ENCODE measurements at regions not wholly inside any gene's neighbourhood (a gene's known extent, or its start where the extent isn't known, plus 50 kb on each side); places are given as distances from the start of the nearest gene placed in this dataset.

DNA sequence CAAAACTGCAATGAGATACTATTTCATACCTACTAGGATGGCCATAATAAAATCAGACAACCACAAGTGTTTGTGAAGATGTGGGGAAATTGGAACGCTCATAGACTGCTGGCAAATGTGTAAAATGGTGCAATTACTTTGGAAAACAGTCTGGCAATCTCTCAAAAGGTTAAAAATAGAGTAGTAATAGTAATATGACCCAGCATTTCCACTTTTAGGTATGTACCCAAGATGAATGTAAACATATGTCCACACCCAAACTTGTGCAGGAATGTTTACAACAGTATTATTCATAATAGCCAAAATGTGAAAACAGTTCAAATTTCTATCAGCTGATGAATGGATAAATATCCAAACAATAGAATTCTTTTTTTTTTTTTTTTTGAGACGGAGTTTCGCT is 731.6 kb upstream of the ANKRD30A start:
- 63 to 69% methylated on average over 3 of the region's 3 CpGs for WGBS, 2 donors
- Histone ChIP-seq H3K9me3 (ENCODE audit: control insufficient read depth in 4 of 4, insufficient read depth in 3 of 4, low read length in 3 of 4) (peaks cover 0 to 5% (median 0%) of the 10 kb centered on the region in 4 donors), H3K27ac (ENCODE audit: low read depth in 1 of 2, low read length in 1 of 2) (no peak overlapping the region), H3K4me3 (no peak overlapping the region), H3K27me3 (ENCODE audit: control insufficient read depth in 3 of 3, insufficient read depth in 3 of 3, low read length in 2 of 3) (no peaks in the 10 kb centered on the region), H3K36me3 (ENCODE audit: control insufficient read depth in 4 of 4, insufficient read depth in 4 of 4, low read length in 4 of 4) (no peaks in the 10 kb centered on the region), H3K4me1 (ENCODE audit: control insufficient read depth in 5 of 5, insufficient read depth in 5 of 5, low read length in 5 of 5) (peaks cover 0 to 7% (median 0%) of the 10 kb centered on the region in 5 donors), H3K9ac (ENCODE audit: insufficient read depth in 1 of 2, low read length in 2 of 2) (no peak overlapping the region)
- DNase-seq (no peak), ATAC-seq (ENCODE audit: insufficient read depth, low FRiP score) (no peak)
- TF ChIP-seq, protein P1, sequence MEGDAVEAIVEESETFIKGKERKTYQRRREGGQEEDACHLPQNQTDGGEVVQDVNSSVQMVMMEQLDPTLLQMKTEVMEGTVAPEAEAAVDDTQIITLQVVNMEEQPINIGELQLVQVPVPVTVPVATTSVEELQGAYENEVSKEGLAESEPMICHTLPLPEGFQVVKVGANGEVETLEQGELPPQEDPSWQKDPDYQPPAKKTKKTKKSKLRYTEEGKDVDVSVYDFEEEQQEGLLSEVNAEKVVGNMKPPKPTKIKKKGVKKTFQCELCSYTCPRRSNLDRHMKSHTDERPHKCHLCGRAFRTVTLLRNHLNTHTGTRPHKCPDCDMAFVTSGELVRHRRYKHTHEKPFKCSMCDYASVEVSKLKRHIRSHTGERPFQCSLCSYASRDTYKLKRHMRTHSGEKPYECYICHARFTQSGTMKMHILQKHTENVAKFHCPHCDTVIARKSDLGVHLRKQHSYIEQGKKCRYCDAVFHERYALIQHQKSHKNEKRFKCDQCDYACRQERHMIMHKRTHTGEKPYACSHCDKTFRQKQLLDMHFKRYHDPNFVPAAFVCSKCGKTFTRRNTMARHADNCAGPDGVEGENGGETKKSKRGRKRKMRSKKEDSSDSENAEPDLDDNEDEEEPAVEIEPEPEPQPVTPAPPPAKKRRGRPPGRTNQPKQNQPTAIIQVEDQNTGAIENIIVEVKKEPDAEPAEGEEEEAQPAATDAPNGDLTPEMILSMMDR (IDR thresholded peaks at IDR 0.05; ENCODE audit: control extremely low read depth, extremely low read depth), result no peak

DNA sequence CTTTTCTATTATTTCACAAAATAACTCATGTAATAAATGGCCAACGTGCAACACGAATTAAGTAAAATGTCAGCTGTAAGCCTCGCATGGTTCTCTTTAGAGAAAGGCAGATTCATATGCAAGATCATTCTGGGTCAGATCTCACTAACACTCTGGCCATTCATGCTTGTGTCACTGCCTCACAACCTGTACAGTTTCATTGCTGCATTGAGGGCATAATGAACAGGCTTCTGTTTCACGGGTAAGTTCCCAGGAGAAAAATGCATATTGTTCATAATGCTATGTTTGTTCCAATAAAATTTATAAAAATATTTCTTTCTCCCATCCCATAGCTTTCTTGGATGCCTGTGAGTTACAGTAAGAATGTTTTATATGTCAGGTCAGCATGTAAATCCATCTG is 734.0 kb upstream of the ANKRD30A start:
- H3K4me1 ChIP-seq (ENCODE audit: control insufficient read depth in 5 of 5, insufficient read depth in 5 of 5, low read length in 5 of 5), result peaks cover 0 to 7% (median 0%) of the 10 kb centered on the region in 5 donors
- no peaks in the 10 kb centered on the region for H3K36me3 ChIP-seq (ENCODE audit: control insufficient read depth in 4 of 4, insufficient read depth in 4 of 4, low read length in 4 of 4)
- no peak overlapping the region for H3K4me3 ChIP-seq
- TF ChIP-seq, protein P1 (IDR thresholded peaks at IDR 0.05; ENCODE audit: control extremely low read depth, extremely low read depth), result no peak
- no peak overlapping the region for H3K27ac ChIP-seq (ENCODE audit: low read depth in 1 of 2, low read length in 1 of 2)
- ATAC-seq (ENCODE audit: insufficient read depth, low FRiP score), result no peak
- no peak overlapping the region for H3K9ac ChIP-seq (ENCODE audit: insufficient read depth in 1 of 2, low read length in 2 of 2)
- DNase-seq, result no peak
- H3K9me3 ChIP-seq (ENCODE audit: control insufficient read depth in 4 of 4, insufficient read depth in 3 of 4, low read length in 3 of 4), result no peaks in the 10 kb centered on the region
- WGBS, 2 donors, result 78 to 88% methylated on average over 4 of the region's 4 CpGs
- H3K27me3 ChIP-seq (ENCODE audit: control insufficient read depth in 3 of 3, insufficient read depth in 3 of 3, low read length in 2 of 3), result no peaks in the 10 kb centered on the region

DNA sequence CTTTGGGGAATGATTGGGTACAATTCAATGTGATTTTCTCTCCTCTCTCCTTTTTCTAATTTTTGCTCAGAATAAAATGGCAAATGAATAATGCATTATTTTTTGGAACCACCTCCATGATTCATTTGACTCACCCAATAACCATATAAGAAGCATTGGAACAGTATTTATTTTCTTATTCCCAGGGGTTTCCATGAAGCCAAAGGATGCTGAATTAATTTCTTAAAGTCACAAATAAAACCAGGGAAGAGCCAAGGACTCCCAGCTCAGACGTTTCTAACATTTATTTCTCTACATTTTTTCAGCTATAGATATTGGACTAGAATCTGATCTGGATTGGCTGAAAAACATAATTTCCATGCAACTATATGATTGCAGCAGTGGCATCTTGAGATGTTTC is 735.2 kb upstream of the ANKRD30A start:
- DNase-seq (no peak), ATAC-seq (ENCODE audit: insufficient read depth, low FRiP score) (no peak)
- H3K27ac ChIP-seq (ENCODE audit: low read depth in 1 of 2, low read length in 1 of 2), result no peak overlapping the region
- no peaks in the 10 kb centered on the region for H3K36me3 ChIP-seq (ENCODE audit: control insufficient read depth in 4 of 4, insufficient read depth in 4 of 4, low read length in 4 of 4)
- H3K27me3 ChIP-seq (ENCODE audit: control insufficient read depth in 3 of 3, insufficient read depth in 3 of 3, low read length in 2 of 3), result no peaks in the 10 kb centered on the region
- H3K9me3 ChIP-seq (ENCODE audit: control insufficient read depth in 4 of 4, insufficient read depth in 3 of 4, low read length in 3 of 4), result no peaks in the 10 kb centered on the region
- TF ChIP-seq, protein P1 (IDR thresholded peaks at IDR 0.05; ENCODE audit: control extremely low read depth, extremely low read depth), result no peak
- peaks cover 0 to 7% (median 0%) of the 10 kb centered on the region in 5 donors for H3K4me1 ChIP-seq (ENCODE audit: control insufficient read depth in 5 of 5, insufficient read depth in 5 of 5, low read length in 5 of 5)
- no peak overlapping the region for H3K9ac ChIP-seq (ENCODE audit: insufficient read depth in 1 of 2, low read length in 2 of 2)
- H3K4me3 ChIP-seq, result no peak overlapping the region
- WGBS, 2 donors, result 62 to 80% methylated on average over 1 of the region's 1 CpG

DNA sequence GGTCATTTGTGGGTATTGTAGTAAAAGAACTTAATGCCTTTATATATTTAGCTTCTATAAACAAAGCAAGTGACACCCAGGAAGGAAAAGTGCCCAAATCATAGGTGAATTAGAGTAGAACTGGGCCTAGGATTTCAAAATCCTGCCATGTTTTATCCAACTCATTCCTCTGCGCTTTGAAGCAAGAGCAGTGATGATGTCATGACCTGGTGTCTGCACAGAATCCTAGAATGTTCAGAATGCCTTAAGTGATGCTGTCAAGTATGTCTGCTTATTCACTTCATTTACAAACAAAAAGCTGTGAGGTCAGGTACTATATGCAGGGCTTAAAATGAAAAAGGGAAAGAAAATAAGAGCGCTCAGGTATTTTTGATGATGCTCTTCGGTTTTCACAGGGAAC is 737.2 kb upstream of the ANKRD30A start:
- ATAC-seq (ENCODE audit: insufficient read depth, low FRiP score), result no peak
- Histone ChIP-seq H3K4me3 (no peak overlapping the region), H3K27me3 (ENCODE audit: control insufficient read depth in 3 of 3, insufficient read depth in 3 of 3, low read length in 2 of 3) (no peaks in the 10 kb centered on the region), H3K27ac (ENCODE audit: low read depth in 1 of 2, low read length in 1 of 2) (no peak overlapping the region), H3K9ac (ENCODE audit: insufficient read depth in 1 of 2, low read length in 2 of 2) (no peak overlapping the region), H3K36me3 (ENCODE audit: control insufficient read depth in 4 of 4, insufficient read depth in 4 of 4, low read length in 4 of 4) (no peaks in the 10 kb centered on the region), H3K4me1 (ENCODE audit: control insufficient read depth in 5 of 5, insufficient read depth in 5 of 5, low read length in 5 of 5) (peaks cover 0 to 7% (median 0%) of the 10 kb centered on the region in 5 donors), H3K9me3 (ENCODE audit: control insufficient read depth in 4 of 4, insufficient read depth in 3 of 4, low read length in 3 of 4) (no peaks in the 10 kb centered on the region)
- TF ChIP-seq, protein P1 (IDR thresholded peaks at IDR 0.05; ENCODE audit: control extremely low read depth, extremely low read depth), result no peak
- WGBS, 2 donors, result 93 to 97% methylated on average over 3 of the region's 3 CpGs
- no peak for DNase-seq
